DOHH2 (cell line): ENCODE measurements at regions not wholly inside any gene's neighbourhood (a gene's known extent, or its start where the extent isn't known, plus 50 kb on each side); places are given as distances from the start of the nearest gene placed in this dataset.

Experiments used
- EZH2phosphoT487 ChIP-seq: fragments of 200-600 bp; sonication (generic); IDR thresholded peaks from 2 replicates; pipeline ENCODE4 v1.6.1; 2017; ENCODE audit warnings: borderline replicate concordance, mild to moderate bottlenecking, antibody characterized with exemption, low read length, moderate library complexity, mixed read lengths
- TF ChIP-seq, protein P1 (sequence below): fragments of 200-600 bp; sonication (generic); IDR thresholded peaks from one replicate; pipeline ENCODE4 v1.5.1; 2014; ENCODE audit warnings: antibody characterized with exemption, mild to moderate bottlenecking, low read depth, low read length; ENCODE audit not compliant: poor library complexity, severe bottlenecking

DNA sequence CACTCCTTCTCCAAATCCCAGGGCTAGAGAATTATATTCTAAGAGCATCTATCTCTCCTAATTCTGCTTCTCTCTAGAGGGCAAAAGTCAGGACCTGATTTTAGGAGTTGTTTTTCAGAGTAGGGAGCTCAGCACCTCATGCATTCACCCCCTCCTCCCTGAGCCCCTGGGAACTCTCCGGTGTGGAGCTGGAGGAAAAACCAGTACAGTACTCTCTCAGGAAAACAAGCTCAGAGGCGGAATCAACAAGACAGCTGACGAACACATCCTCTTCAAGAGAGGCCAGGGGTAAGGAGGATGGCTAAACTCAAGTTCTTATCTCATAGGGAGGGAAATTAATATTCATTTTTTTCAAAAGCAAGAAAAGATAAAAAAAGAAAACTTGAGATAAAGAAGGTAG is 120.1 kb upstream of the CDYL start:
- TF ChIP-seq EZH2phosphoT487: no peak
- TF ChIP-seq, protein P1, sequence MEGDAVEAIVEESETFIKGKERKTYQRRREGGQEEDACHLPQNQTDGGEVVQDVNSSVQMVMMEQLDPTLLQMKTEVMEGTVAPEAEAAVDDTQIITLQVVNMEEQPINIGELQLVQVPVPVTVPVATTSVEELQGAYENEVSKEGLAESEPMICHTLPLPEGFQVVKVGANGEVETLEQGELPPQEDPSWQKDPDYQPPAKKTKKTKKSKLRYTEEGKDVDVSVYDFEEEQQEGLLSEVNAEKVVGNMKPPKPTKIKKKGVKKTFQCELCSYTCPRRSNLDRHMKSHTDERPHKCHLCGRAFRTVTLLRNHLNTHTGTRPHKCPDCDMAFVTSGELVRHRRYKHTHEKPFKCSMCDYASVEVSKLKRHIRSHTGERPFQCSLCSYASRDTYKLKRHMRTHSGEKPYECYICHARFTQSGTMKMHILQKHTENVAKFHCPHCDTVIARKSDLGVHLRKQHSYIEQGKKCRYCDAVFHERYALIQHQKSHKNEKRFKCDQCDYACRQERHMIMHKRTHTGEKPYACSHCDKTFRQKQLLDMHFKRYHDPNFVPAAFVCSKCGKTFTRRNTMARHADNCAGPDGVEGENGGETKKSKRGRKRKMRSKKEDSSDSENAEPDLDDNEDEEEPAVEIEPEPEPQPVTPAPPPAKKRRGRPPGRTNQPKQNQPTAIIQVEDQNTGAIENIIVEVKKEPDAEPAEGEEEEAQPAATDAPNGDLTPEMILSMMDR: no peak
